GM06990 (cell line): ENCODE measurements at regions not wholly inside any gene's neighbourhood (a gene's known extent, or its start where the extent isn't known, plus 50 kb on each side); places are given as distances from the start of the nearest gene placed in this dataset.

Experiments used
- DNase-seq: peaks from one replicate; pipeline ENCODE4 v3.0.0-alpha.2; 2011; ENCODE audit not compliant: insufficient read length; ENCODE audit errors: extremely low read depth
- H3K27me3 ChIP-seq: replicated peaks from 2 replicates; pipeline ENCODE4 v1.6.0; 2011; ENCODE audit warnings: low read length; ENCODE audit not compliant: control insufficient read depth, insufficient read depth
- H3K36me3 ChIP-seq: 2 replicates; pipeline ENCODE4 v1.5.1; 2011; ENCODE audit warnings: low read length; ENCODE audit not compliant: control insufficient read depth, insufficient read depth
- H3K4me3 ChIP-seq: replicated peaks from 2 replicates; pipeline ENCODE4 v1.5.1; 2011; ENCODE audit warnings: low read depth, mild to moderate bottlenecking, control low read depth, low read length
- TF ChIP-seq, protein P1 (sequence below): IDR thresholded peaks from 2 replicates; pipeline ENCODE4 v1.5.1; 2011; ENCODE audit warnings: low read length, control low read depth, mild to moderate bottlenecking, inconsistent platforms; ENCODE audit not compliant: insufficient read depth, poor library complexity, severe bottlenecking

- no peaks in the 10 kb centered on the region for H3K36me3 ChIP-seq
- DNase-seq = no peak
These were observed 288.3 kb downstream of the TGFB2 start for GRCh38 chr1:218633238-218633988.

GRCh38 chr1:218634212-218634611 lies 289.1 kb downstream of the TGFB2 start:
- no peak for DNase-seq
- no peak overlapping the region for H3K4me3 ChIP-seq
- no peaks in the 10 kb centered on the region for H3K27me3 ChIP-seq
- TF ChIP-seq, protein P1, sequence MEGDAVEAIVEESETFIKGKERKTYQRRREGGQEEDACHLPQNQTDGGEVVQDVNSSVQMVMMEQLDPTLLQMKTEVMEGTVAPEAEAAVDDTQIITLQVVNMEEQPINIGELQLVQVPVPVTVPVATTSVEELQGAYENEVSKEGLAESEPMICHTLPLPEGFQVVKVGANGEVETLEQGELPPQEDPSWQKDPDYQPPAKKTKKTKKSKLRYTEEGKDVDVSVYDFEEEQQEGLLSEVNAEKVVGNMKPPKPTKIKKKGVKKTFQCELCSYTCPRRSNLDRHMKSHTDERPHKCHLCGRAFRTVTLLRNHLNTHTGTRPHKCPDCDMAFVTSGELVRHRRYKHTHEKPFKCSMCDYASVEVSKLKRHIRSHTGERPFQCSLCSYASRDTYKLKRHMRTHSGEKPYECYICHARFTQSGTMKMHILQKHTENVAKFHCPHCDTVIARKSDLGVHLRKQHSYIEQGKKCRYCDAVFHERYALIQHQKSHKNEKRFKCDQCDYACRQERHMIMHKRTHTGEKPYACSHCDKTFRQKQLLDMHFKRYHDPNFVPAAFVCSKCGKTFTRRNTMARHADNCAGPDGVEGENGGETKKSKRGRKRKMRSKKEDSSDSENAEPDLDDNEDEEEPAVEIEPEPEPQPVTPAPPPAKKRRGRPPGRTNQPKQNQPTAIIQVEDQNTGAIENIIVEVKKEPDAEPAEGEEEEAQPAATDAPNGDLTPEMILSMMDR = no peak
- H3K36me3 ChIP-seq = no peaks in the 10 kb centered on the region

More at GRCh38 chr1:218633238-218633988, 288.3 kb downstream of the TGFB2 start:
- Histone ChIP-seq H3K27me3 (no peaks in the 10 kb centered on the region), H3K4me3 (no peak overlapping the region)
- TF ChIP-seq, protein P1 = no peak

GRCh38 chr1:218636548-218636947 lies 291.4 kb downstream of the TGFB2 start:
- Histone ChIP-seq H3K4me3 (no peak overlapping the region), H3K36me3 (no peaks in the 10 kb centered on the region), H3K27me3 (no peaks in the 10 kb centered on the region)
- DNase-seq = no peak
- TF ChIP-seq, protein P1 = no peak

DNA sequence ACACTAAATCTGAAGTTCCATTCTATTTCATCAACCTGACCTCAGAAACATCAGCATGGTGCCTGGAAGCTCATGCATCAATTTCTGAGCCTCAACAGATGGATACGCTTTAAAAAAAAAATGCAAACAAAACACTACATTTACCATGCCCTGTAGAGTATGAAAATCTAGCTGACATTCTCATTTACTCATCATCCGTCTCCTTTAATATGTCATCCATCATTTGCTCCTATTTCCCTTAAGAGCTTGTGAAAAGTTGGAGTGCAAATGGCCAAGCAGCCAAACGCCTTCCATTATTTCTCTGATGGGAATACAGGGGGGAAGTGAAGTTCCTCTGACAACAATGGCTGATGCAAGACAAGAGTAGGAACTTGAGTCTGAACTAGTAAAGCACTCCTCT lies 295.0 kb downstream of the TGFB2 start:
- DNase-seq = no peak
- TF ChIP-seq, protein P1 = no peak
- H3K36me3 ChIP-seq = no peaks in the 10 kb centered on the region
- H3K4me3 ChIP-seq = no peak overlapping the region
- no peaks in the 10 kb centered on the region for H3K27me3 ChIP-seq

- DNase-seq = no peak
- Histone ChIP-seq H3K4me3 (no peak overlapping the region), H3K27me3 (no peaks in the 10 kb centered on the region), H3K36me3 (no peaks in the 10 kb centered on the region)
- TF ChIP-seq, protein P1 = no peak
These were observed 297.2 kb downstream of the TGFB2 start for GRCh38 chr1:218642033-218642948.
